ENCODE measurements at regions not wholly inside any gene's neighbourhood (a gene's known extent, or its start where the extent isn't known, plus 50 kb on each side); places are given as distances from the start of the nearest gene placed in this dataset.

DNA sequence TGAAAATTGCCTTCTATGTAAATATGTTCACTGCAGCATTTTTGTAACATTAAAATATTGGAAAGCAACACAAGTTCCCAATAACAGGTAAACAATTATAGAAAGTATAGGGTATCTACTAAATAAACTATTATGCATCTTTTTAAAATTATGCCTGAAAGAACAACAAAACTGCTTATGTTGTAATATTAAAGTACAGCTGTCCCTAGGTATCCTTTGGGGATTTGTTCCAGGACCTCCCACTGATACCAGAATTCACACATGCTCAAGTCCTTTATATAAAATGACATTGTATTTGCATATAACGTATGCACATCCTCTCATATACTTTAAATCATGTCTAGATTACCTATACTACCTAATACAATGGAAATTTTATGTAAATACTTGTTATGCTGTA is 121.8 kb upstream of the TNFSF4 start:
- Histone ChIP-seq H4K91ac (replicated peaks; ENCODE audit: insufficient read length, low read length) (no peak overlapping the region), H3K4ac (replicated peaks; ENCODE audit: insufficient read length, low read depth, low read length) (no peak overlapping the region), H3K23me2 (ENCODE audit: low read depth, low read length) (no peaks in the 10 kb centered on the region), H3K23ac (ENCODE audit: insufficient read length) (no peak overlapping the region), H2AK5ac (ENCODE audit: low read depth, low read length) (no peak overlapping the region), H3K9ac (replicated peaks in 1 of 4; ENCODE audit: extremely low read depth in 1 of 4, low read depth in 3 of 4, low read length in 3 of 4) (no peak overlapping the region), H3K27ac (ENCODE audit: low read depth, low read length) (no peak overlapping the region), H4K8ac (ENCODE audit: extremely low read depth, insufficient read depth, low read length) (no peak overlapping the region), H3K18ac (ENCODE audit: extremely low read depth, low read length) (no peak overlapping the region), H2AFZ (ENCODE audit: low read length) (no peak overlapping the region), H3K79me1 (ENCODE audit: low read depth, low read length) (no peaks in the 10 kb centered on the region), H2BK15ac (ENCODE audit: low read length) (no peak overlapping the region), H4K5ac (ENCODE audit: insufficient read length, low read depth, low read length) (no peak overlapping the region), H3K79me2 (ENCODE audit: control insufficient read depth in 1 of 2, insufficient read depth in 2 of 2, low read length in 2 of 2) (no peaks in the 10 kb centered on the region), H3K36me3 (ENCODE audit: control insufficient read depth in 2 of 4, insufficient read depth in 4 of 4, low read length in 3 of 4) (no peaks in the 10 kb centered on the region), H3K4me2 (ENCODE audit: insufficient read depth in 1 of 2, low read depth in 2 of 2, low read length in 2 of 2) (no peak overlapping the region), H3K4me3 (ENCODE audit: extremely low read depth in 1 of 4, insufficient read depth in 2 of 4, low read depth in 3 of 4, low read length in 4 of 4) (no peak overlapping the region), H3K4me1 (replicated peaks in 1 of 4; ENCODE audit: control insufficient read depth in 3 of 4, insufficient read depth in 4 of 4, low read length in 3 of 4) (no peaks in the 10 kb centered on the region), H2BK5ac (ENCODE audit: low read depth, low read length) (no peak overlapping the region), H4K20me1 (replicated peaks in 1 of 2; ENCODE audit: control insufficient read depth in 1 of 2, insufficient read depth in 2 of 2, low read length in 2 of 2) (no peaks in the 10 kb centered on the region), H3K27me3 (replicated peaks in 1 of 4; ENCODE audit: control insufficient read depth in 3 of 4, extremely low read depth in 1 of 4, insufficient read depth in 3 of 4, low read length in 3 of 4) (no peaks in the 10 kb centered on the region), H3K56ac (replicated peaks; ENCODE audit: insufficient read length, low read depth, low read length) (no peak overlapping the region), H3K14ac (ENCODE audit: insufficient read length) (no peak overlapping the region), H2BK120ac (replicated peaks; ENCODE audit: low read depth, low read length) (no peak overlapping the region), H2BK20ac (ENCODE audit: low read length) (no peak overlapping the region), H3K9me3 (ENCODE audit: insufficient read depth in 2 of 2, low read depth in 1 of 2, low read length in 1 of 2) (no peaks in the 10 kb centered on the region), H2BK12ac (ENCODE audit: low read depth, low read length) (no peak overlapping the region)
- DNase-seq (ENCODE audit: low read depth in 1 of 2, low spot score in 2 of 2) (no peak), FAIRE-seq (no peak)
- WGBS, 2 experiments (ENCODE audit: extremely low coverage in 1 of 2, insufficient coverage in 1 of 2, insufficient read length in 1 of 2, insufficient replicate concordance in 2 of 2, low coverage in 1 of 2, low lambda C conversion rate in 2 of 2, missing lambda C conversion rate in 1 of 2), result 60% methylated on average over 1 of the region's 1 CpG; no CpG with 5 or more reads in 1 of the 2 experiments
- POLR2A ChIA-PET (ENCODE audit: partially characterized antibody), result no interaction called here
- TF ChIP-seq BACH1 (IDR thresholded peaks at IDR 0.05; ENCODE audit: low read length) (no peak), TAF7 (optimal IDR thresholded peaks at IDR 0.05; ENCODE audit: borderline replicate concordance, low read depth, low read length) (no peak), SIX5 (IDR thresholded peaks at IDR 0.05; ENCODE audit: low read depth, low read length) (no peak)
- CTCF ChIA-PET (ENCODE audit: partially characterized antibody), result no interaction called here

Data from H1 (cell line).